Kidney (tissue), 13 donors: ENCODE measurements at regions not wholly inside any gene's neighbourhood (a gene's known extent, or its start where the extent isn't known, plus 50 kb on each side); places are given as distances from the start of the nearest gene placed in this dataset.

Source experiments
- DNase-seq, 5 donors: peaks; one replicate each; pipeline ENCODE4 v3.0.0-alpha.2; 2013 to 2020
- FAIRE-seq: peaks from 2 replicates; lab custom pipeline; 2012; peaks lifted over from hg19 to GRCh38; lab: Jason Lieb, UNC
- H3K27ac ChIP-seq, 2 donors: one replicate each; pipeline ENCODE4 v1.7.0; 2013; ENCODE audit warnings: low read depth in 2 of 2, low read length in 2 of 2, inconsistent platforms in 1 of 2
- H3K27me3 ChIP-seq: one replicate; pipeline ENCODE4 v1.7.1; 2013; ENCODE audit warnings: low read length, inconsistent platforms; ENCODE audit not compliant: control insufficient read depth, insufficient read depth
- H3K36me3 ChIP-seq, 3 donors: one replicate each; pipeline versions ENCODE4 v1.7.0 to v1.7.1; 2013; ENCODE audit warnings: low read length in 3 of 3, control low read depth in 1 of 3, inconsistent platforms in 1 of 3; ENCODE audit not compliant: insufficient read depth in 3 of 3, control insufficient read depth in 2 of 3
- H3K4me1 ChIP-seq, 3 donors: one replicate each; pipeline versions ENCODE4 v1.7.0 to v1.7.1; 2013; ENCODE audit warnings: low read length in 3 of 3, inconsistent platforms in 1 of 3, low read depth in 1 of 3; ENCODE audit not compliant: control insufficient read depth in 2 of 3, insufficient read depth in 2 of 3
- H3K4me3 ChIP-seq, 3 donors: one replicate each; pipeline versions ENCODE4 v1.7.0 to v1.8.1; 2013; ENCODE audit warnings: low read length in 3 of 3, control low read depth in 1 of 3, inconsistent platforms in 1 of 3
- H3K9ac ChIP-seq, 3 donors: one replicate each; pipeline versions ENCODE4 v1.7.0 to v1.7.1; 2013; ENCODE audit warnings: low read length in 3 of 3, control low read depth in 1 of 3, inconsistent platforms in 1 of 3
- H3K9me3 ChIP-seq, 3 donors: one replicate each; pipeline versions ENCODE4 v1.7.0 to v1.7.1; 2013; ENCODE audit warnings: low read length in 3 of 3, control low read depth in 1 of 3, inconsistent platforms in 1 of 3; ENCODE audit not compliant: control insufficient read depth in 2 of 3, insufficient read depth in 1 of 3
- intact Hi-C: fragments of 100-400 bp; cut with DNase I; formaldehyde crosslinking; loops from one replicate; pipeline ENCODE4 v1.11.1; 2022
- TF ChIP-seq, protein P1 (sequence below): IDR thresholded peaks from 3 replicates; pipeline ENCODE4 v1.5.1; 2012; ENCODE audit warnings: mild to moderate bottlenecking, moderate library complexity, borderline replicate concordance; ENCODE audit not compliant: insufficient read depth; ENCODE audit errors: extremely low read depth
- donor health status: control.
- donor health status: control.
- donor health status: control.
- donor health status: control.
- donor health status: control.
- donor health status: DM: yes; HTN: yes; CAD: no.
- donor health status: Normal renal cell carcinoma (clear cell type).

DNA sequence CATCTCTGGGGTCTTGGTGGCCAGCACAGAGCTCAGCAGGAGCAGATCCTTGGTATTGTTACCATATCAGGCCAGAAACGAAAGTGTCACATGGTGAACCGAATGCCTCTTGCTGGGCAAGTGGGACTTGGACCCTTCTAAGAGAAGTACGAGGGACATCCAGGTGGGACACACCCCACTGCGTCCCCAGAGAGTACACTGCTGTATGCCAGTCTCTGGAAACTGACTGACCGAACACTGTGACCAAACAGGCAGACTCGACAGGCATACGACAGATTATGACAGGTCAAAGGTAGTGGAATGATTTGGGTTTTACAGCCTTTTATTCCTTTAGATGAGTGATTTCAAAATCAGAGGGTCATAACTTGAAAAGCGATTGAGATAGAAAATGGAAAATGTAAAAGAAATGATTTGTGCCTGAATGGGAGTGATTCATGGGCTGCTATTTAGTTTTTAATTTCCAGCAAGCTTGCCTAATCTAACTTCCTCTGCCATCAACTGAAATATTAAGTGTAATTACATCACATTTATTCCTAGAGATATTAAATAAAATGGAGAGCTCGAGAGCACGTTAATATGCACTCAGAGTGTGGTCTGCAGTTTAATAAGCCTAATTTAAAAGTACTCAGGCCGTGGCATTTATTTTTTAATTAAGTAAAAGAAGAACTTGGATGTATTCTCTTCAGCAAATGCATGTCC is 63.4 kb upstream of the CTXND1 start:
- FAIRE-seq (no peak), DNase-seq (no peak)
- no peak overlapping the region for H3K27ac ChIP-seq
- intact Hi-C loops, result no loop called here
- no peaks in the 10 kb centered on the region for H3K9me3 ChIP-seq
- H3K4me1 ChIP-seq, result no peaks in the 10 kb centered on the region
- H3K36me3 ChIP-seq, result no peaks in the 10 kb centered on the region
- H3K9ac ChIP-seq, result no peak overlapping the region
- TF ChIP-seq, protein P1, sequence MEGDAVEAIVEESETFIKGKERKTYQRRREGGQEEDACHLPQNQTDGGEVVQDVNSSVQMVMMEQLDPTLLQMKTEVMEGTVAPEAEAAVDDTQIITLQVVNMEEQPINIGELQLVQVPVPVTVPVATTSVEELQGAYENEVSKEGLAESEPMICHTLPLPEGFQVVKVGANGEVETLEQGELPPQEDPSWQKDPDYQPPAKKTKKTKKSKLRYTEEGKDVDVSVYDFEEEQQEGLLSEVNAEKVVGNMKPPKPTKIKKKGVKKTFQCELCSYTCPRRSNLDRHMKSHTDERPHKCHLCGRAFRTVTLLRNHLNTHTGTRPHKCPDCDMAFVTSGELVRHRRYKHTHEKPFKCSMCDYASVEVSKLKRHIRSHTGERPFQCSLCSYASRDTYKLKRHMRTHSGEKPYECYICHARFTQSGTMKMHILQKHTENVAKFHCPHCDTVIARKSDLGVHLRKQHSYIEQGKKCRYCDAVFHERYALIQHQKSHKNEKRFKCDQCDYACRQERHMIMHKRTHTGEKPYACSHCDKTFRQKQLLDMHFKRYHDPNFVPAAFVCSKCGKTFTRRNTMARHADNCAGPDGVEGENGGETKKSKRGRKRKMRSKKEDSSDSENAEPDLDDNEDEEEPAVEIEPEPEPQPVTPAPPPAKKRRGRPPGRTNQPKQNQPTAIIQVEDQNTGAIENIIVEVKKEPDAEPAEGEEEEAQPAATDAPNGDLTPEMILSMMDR, result no peak
- H3K4me3 ChIP-seq, result no peak overlapping the region
- no peaks in the 10 kb centered on the region for H3K27me3 ChIP-seq

DNA sequence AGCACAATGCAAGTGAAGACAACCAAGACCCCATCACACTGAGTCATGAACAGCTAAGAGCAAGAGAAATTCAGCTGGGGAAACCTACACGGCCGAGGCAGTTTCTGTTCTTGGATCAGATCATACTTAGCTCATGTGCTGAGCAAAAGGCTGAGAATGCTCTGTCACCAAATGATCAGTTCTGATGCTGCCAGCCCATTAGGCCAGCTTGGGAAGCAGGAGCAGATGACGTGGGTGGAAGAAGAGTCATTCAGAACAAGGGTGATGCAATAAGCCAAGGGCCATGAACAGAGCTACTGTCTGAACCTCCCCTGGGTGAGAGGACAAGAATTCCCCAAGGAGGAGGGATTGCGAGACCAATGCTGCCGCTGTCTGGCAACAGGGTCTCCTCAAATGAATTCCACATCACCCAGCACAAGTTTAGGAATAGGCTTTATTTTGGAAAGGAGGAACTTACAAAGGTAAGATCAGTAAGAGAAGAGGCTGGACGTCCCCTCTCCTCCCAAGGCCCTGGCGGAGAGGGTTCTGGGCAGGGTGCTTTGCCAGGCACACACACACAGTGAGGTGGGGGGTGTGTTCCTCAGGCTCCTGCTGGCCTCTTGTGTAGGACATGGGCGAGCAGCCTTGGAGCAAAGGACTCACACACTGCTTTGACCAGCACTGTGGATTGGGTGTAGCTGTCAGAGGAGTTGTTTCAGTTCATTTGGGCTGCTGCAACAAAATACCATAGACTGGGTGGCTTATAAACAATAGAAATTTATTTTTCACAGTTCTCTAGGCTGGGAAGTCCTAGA is 65.6 kb upstream of the CTXND1 start:
- DNase-seq (peak in 1 of 5 donors; percentile 82), FAIRE-seq (no peak)
- Histone ChIP-seq H3K27ac (no peak overlapping the region), H3K27me3 (no peaks in the 10 kb centered on the region), H3K9ac (no peak overlapping the region), H3K4me1 (no peaks in the 10 kb centered on the region), H3K4me3 (no peak overlapping the region), H3K36me3 (no peaks in the 10 kb centered on the region), H3K9me3 (no peaks in the 10 kb centered on the region)
- intact Hi-C loops, result no loop called here
- TF ChIP-seq, protein P1, result no peak

DNA sequence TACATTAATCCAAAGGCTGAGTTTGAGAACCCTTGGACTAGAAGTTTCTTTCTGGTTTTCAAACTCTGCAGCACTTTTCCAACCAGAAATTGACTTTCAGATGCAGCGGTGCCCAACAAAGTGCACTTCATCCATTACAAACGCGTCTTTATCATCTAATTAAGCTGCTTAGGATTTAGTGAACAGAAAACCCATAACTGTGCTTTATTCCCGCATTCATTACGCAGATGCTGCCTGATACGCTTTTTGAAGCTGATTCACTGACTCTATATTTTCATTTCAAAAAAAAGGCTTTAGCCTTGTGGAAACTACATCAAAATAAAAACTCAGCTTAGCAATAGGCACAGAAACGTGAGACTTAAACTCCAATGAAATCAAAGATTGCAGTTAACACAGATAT is 69.8 kb upstream of the CTXND1 start:
- Histone ChIP-seq H3K9me3 (peaks cover 0 to 7% (median 0%) of the 10 kb centered on the region in 3 donors), H3K36me3 (no peaks in the 10 kb centered on the region), H3K27ac (no peak overlapping the region), H3K4me1 (no peaks in the 10 kb centered on the region), H3K4me3 (no peak overlapping the region), H3K27me3 (no peaks in the 10 kb centered on the region), H3K9ac (no peak overlapping the region)
- DNase-seq (no peak), FAIRE-seq (no peak)
- intact Hi-C loops, result no loop called here
- TF ChIP-seq, protein P1, result no peak
